Duodenal mucosa (tissue), 2 donors: ENCODE measurements at regions not wholly inside any gene's neighbourhood (a gene's known extent, or its start where the extent isn't known, plus 50 kb on each side); places are given as distances from the start of the nearest gene placed in this dataset.

Source experiments
- H3K27ac ChIP-seq: one replicate; pipeline ENCODE4 v1.7.0; 2013; ENCODE audit warnings: low read depth, low read length
- H3K27me3 ChIP-seq, 2 donors: one replicate each; pipeline ENCODE4 v1.7.0; 2013; ENCODE audit warnings: low read length in 2 of 2, control low read depth in 1 of 2; ENCODE audit not compliant: insufficient read depth in 2 of 2, control insufficient read depth in 1 of 2
- H3K36me3 ChIP-seq, 2 donors: one replicate each; pipeline ENCODE4 v1.7.0; 2013; ENCODE audit warnings: low read length in 2 of 2, control low read depth in 1 of 2; ENCODE audit not compliant: insufficient read depth in 2 of 2, control insufficient read depth in 1 of 2
- H3K4me1 ChIP-seq, 2 donors: one replicate each; pipeline ENCODE4 v1.7.0; 2013; ENCODE audit warnings: low read length in 2 of 2, control low read depth in 1 of 2; ENCODE audit not compliant: insufficient read depth in 2 of 2, control insufficient read depth in 1 of 2
- H3K4me3 ChIP-seq, 2 donors: one replicate each; pipeline ENCODE4 v1.7.0; 2013; ENCODE audit warnings: low read length in 2 of 2, low read depth in 1 of 2
- H3K9ac ChIP-seq, 2 donors: one replicate each; pipeline ENCODE4 v1.7.0; 2013; ENCODE audit warnings: low read length in 2 of 2, low read depth in 1 of 2
- H3K9me3 ChIP-seq, 2 donors: one replicate each; pipeline ENCODE4 v1.7.0; 2013; ENCODE audit warnings: low read length in 2 of 2, control low read depth in 1 of 2; ENCODE audit not compliant: control insufficient read depth in 1 of 2

DNA sequence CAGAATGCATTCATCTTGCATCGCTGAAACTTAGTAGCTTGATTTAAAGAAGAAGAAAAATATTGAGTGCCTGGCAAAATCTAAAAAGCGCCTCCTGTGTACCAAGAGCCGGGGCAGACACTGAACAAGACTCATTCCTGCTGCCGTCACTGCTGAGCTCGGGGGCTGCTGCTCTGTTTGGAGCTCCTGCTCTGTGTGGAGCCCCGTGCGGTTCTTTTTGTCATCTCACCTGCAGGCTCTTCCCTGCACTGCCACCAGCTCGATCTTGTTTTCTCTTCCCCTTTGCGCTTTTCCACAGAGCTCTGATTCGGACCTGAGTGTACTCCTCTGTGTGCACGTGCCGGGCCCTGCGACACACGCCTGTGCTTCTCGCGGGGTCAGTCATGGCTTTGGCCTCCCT is 462.1 kb upstream of the DPP6 start:
- H3K9ac ChIP-seq: no peak overlapping the region
- no peak overlapping the region for H3K27ac ChIP-seq

DNA sequence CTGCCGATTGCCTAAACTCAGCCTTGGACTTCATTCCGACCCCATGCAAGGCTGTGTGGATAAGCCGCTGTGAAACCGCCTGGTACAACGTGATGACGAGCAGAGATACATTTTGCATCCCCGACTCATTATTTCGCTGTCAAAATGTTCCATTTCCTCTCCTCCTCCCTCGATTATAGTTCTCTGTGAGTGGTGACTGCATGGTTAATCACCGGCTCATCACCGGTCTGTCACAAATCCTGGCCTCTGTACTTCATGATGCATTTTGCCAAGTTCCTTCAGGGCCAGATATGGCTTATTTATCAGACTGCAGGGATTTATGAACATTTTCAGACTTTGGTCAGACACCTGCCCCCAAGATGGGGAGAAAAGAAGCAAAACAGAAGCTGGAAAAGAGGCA is 461.6 kb upstream of the DPP6 start:
- H3K9ac ChIP-seq: no peak overlapping the region
- H3K27ac ChIP-seq: no peak overlapping the region
- no peaks in the 10 kb centered on the region for H3K27me3 ChIP-seq
- H3K9me3 ChIP-seq: peaks cover 5 to 15% of the 10 kb centered on the region in 2 donors
- no peaks in the 10 kb centered on the region for H3K36me3 ChIP-seq
- H3K4me3 ChIP-seq: no peak overlapping the region
- H3K4me1 ChIP-seq: no peaks in the 10 kb centered on the region

More for the DNA sequence above, 462.1 kb upstream of the DPP6 start:
- Histone ChIP-seq H3K9me3 (peaks cover 2 to 16% of the 10 kb centered on the region in 2 donors), H3K4me3 (no peak overlapping the region), H3K4me1 (no peaks in the 10 kb centered on the region), H3K36me3 (no peaks in the 10 kb centered on the region), H3K27me3 (no peaks in the 10 kb centered on the region)

DNA sequence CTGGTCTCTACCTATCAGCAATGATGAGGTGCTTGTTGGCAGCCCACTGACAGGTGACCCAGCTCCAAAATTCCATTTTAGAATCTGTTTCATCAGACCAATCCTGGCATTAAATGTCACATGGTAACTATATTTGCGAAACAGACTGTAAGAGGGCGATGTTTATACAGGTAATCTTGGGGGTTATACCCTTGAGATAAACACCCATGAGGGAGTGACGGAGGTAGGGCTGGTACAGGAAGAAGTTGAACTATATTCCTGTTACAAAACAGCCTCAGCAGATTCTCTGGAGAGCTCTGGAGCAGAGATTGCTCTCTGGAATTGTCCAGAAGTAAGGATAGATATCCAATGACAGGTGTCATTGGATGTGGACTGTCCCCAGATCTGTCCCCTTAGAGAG is 444.8 kb upstream of the DPP6 start:
- Histone ChIP-seq H3K9ac (no peak overlapping the region), H3K27ac (no peak overlapping the region), H3K4me3 (no peak overlapping the region), H3K27me3 (no peaks in the 10 kb centered on the region), H3K9me3 (peaks cover 10 to 17% of the 10 kb centered on the region in 2 donors), H3K36me3 (no peaks in the 10 kb centered on the region), H3K4me1 (no peaks in the 10 kb centered on the region)

DNA sequence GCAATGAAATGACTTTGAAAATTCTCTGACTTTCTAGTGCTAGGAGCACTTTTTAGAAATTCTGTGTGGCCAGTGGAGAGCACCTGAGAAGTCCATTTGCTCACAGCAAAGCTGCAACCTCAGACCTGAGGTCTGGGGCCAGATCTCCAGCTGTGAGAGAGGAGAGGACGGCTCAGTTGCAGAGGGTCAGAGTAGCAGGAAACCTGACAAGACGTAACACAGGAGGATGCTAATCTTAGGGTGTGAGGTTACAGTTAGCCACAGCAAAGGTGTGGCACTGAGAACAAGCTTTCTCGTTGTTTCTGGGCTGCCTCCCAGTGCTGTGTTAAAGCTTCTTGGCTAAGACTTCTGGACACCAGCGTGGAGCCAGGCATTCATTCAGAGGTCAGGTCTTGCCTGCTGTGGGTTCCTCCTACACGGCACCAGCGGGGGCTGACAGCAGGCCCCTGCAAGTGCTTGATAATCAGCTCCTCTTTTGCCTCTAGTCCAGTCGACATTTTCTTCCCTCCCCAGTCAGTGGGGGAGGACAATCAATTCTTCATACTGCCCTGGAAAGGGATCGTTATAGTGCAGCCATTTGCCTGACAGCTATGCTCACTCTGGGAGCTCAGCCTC is 435.4 kb upstream of the DPP6 start:
- Histone ChIP-seq H3K4me3 (no peak overlapping the region), H3K4me1 (no peaks in the 10 kb centered on the region), H3K27ac (no peak overlapping the region), H3K36me3 (no peaks in the 10 kb centered on the region), H3K27me3 (no peaks in the 10 kb centered on the region), H3K9ac (no peak overlapping the region), H3K9me3 (peaks cover 0 to 2% of the 10 kb centered on the region in 2 donors)

DNA sequence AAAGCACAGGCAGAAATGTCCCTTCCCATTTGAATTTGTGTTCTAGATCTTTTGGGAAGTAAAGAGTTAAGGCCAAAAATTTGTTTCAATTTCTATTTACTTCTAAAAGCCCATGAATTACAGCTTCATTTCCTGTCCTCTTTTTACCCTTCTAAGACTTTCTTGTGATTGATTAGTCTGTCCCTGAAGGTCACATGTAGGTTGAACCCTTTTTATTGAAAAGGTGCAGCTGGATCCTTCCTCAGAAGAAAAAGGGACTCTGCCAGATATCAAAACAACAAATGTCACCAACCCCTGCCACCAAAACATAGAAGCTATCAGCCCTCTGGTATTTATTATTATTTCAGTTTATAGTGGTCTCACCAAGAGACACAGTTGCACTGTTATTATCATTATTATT is 424.9 kb upstream of the DPP6 start:
- H3K27me3 ChIP-seq: no peaks in the 10 kb centered on the region
- H3K4me1 ChIP-seq: no peaks in the 10 kb centered on the region
- no peak overlapping the region for H3K9ac ChIP-seq
- H3K4me3 ChIP-seq: no peak overlapping the region
- H3K27ac ChIP-seq: no peak overlapping the region
- H3K9me3 ChIP-seq: peaks cover 4 to 17% of the 10 kb centered on the region in 2 donors
- no peaks in the 10 kb centered on the region for H3K36me3 ChIP-seq

DNA sequence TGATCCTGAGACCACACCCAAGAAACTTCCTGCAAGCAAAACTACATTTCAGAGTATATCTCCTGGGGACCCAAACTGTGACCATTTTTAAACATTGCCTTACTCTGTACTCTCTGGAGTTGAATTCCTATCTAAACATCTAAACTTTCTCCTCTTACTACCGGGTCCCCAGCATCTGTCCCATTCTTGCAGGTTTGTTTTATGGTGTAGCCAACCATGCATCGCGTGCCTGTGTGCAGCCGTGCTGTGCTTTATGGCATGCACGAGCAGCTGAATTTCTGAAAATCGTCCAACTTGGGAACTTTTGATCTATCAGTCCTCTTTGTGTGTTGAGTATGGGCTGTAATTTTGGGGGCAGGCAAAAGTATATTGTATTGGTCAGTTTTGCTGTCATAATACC is 423.8 kb upstream of the DPP6 start:
- no peaks in the 10 kb centered on the region for H3K36me3 ChIP-seq
- no peak overlapping the region for H3K4me3 ChIP-seq
- H3K27me3 ChIP-seq: no peaks in the 10 kb centered on the region
- no peaks in the 10 kb centered on the region for H3K4me1 ChIP-seq
- no peak overlapping the region for H3K27ac ChIP-seq
- no peak overlapping the region for H3K9ac ChIP-seq
- H3K9me3 ChIP-seq: peaks cover 4 to 17% of the 10 kb centered on the region in 2 donors

DNA sequence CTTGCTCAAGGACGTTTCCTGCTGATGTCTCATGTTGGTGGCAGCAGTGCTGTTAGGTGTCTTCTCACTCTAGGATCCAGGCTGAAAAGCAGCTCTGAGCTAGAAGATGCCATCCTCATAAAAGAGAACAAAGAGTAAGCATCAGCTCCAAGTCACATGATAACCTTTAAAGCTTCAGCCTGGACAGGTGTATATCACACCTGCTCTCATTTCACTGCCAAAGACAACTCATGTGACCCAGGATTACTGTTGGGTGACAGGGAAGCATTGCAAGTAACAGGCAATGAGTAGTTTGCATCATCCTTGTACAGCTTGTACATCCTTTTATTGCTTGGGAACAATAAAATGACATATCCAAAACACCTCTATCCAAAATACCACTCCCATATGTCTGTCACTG is 423.4 kb upstream of the DPP6 start:
- Histone ChIP-seq H3K4me3 (no peak overlapping the region), H3K36me3 (no peaks in the 10 kb centered on the region), H3K27me3 (no peaks in the 10 kb centered on the region), H3K4me1 (no peaks in the 10 kb centered on the region), H3K27ac (no peak overlapping the region), H3K9ac (no peak overlapping the region), H3K9me3 (peaks cover 4 to 17% of the 10 kb centered on the region in 2 donors)

DNA sequence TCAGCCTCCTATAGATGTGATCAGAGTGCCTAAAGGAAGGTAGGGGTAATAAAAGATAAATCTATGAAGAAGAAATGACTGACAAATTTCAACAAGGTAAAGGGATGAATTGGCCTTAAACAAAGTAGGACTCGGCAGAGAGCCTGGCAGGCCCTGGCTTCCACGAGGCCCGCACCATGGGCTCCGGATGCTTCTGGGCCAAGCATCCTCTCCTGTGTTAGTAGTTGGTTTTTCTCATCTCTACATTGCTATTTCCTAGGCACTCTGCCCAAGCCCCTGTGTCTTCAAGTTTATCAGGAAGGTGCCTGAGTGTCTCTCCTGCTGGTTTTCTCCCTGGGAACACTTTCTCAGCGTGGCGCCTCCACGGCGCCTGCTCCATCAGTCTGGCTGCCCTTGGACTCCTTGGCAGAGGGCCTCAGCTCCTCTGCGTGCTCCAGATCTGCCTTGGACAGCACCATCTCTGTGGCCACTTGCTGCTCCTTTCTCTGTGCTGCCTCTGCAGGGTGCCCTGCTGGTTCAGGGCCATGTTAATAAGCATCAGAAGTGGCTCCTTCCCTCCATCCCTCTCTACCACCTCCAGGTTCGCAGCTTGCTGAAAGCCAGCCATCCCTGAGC is 413.3 kb upstream of the DPP6 start:
- no peak overlapping the region for H3K4me3 ChIP-seq
- peaks cover 6 to 8% of the 10 kb centered on the region in 2 donors for H3K9me3 ChIP-seq
- H3K27me3 ChIP-seq: no peaks in the 10 kb centered on the region
- H3K4me1 ChIP-seq: no peaks in the 10 kb centered on the region
- H3K27ac ChIP-seq: no peak overlapping the region
- no peaks in the 10 kb centered on the region for H3K36me3 ChIP-seq
- H3K9ac ChIP-seq: no peak overlapping the region

DNA sequence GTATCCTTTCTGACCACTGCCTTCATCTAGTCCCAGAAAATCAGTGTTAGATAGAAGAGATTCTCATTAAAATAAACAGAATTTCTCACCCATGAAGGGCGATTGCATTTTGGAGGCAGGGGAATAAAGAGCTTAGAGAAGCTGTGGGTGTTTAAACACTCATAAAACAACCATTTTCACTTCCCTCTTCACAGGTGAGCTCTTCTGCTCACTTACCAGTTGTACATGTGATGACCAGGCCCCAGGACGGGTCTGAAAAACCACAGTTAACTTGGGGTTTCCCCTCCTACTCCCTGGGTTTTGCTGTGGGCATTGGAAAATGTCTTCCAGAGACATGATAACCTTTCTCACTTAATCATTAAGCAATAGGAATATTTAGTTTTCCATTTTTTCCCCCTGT is 411.6 kb upstream of the DPP6 start:
- no peak overlapping the region for H3K4me3 ChIP-seq
- no peaks in the 10 kb centered on the region for H3K36me3 ChIP-seq
- no peaks in the 10 kb centered on the region for H3K27me3 ChIP-seq

DNA sequence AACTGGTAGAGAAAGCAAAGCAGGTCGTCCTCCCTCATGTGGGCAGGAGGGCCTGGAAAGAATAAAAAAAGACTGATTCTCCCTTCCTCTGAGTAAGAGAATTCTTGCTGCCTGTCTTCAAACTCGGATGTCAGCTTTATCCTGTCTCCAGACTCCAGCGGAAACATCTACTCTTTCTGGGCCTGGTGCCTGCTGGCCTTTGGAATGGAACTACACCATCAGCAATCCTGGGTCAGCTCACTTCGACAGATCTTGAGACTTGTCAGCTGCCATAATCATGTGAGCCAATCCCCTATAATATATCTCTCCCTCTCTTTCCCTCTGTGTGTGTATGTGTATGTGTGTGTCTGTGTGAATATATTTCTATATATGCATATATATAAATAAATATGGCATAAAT is 411.0 kb upstream of the DPP6 start:
- peaks cover 9 to 10% of the 10 kb centered on the region in 2 donors for H3K9me3 ChIP-seq
- no peak overlapping the region for H3K9ac ChIP-seq
- no peaks in the 10 kb centered on the region for H3K4me1 ChIP-seq
- no peaks in the 10 kb centered on the region for H3K27me3 ChIP-seq
- H3K4me3 ChIP-seq: no peak overlapping the region
- no peaks in the 10 kb centered on the region for H3K36me3 ChIP-seq
- H3K27ac ChIP-seq: no peak overlapping the region

More for the DNA sequence above, 411.6 kb upstream of the DPP6 start:
- no peak overlapping the region for H3K9ac ChIP-seq
- H3K4me1 ChIP-seq: no peaks in the 10 kb centered on the region
- no peak overlapping the region for H3K27ac ChIP-seq
- H3K9me3 ChIP-seq: peaks cover 8 to 10% of the 10 kb centered on the region in 2 donors
